SKM-1 treated with dmso at 0.1 percent for 144 hours (cell line): ENCODE measurements at regions not wholly inside any gene's neighbourhood (a gene's known extent, or its start where the extent isn't known, plus 50 kb on each side); places are given as distances from the start of the nearest gene placed in this dataset.

ENCODE experiments used
- DNase-seq: peaks from one replicate; lab custom pipeline; 2025; ENCODE audit not compliant: unreplicated experiment; lab: John Stamatoyannopoulos, UW

- no peak for DNase-seq
Observed at GRCh38 chr2:103667335-103667884, 905.6 kb downstream of the TMEM182 start.

GRCh38 chr2:103669531-103669930, 907.7 kb downstream of the TMEM182 start:
- no peak for DNase-seq
